BJ (cell line): ENCODE measurements at regions not wholly inside any gene's neighbourhood (a gene's known extent, or its start where the extent isn't known, plus 50 kb on each side); places are given as distances from the start of the nearest gene placed in this dataset.

Experiments
- CTCF ChIA-PET: fragments of 350-600 bp; formaldehyde crosslinking; extraction: SDS; loops from one replicate; lab custom pipeline; 2021; ENCODE audit warnings: antibody characterized with exemption, inconsistent platforms; lab: Yijun Ruan, JAX
- POLR2A ChIA-PET: fragments of 300-600 bp; sonication (Branson Sonifier 250); formaldehyde crosslinking; extraction: SDS; loops from one replicate; lab custom pipeline; 2021; ENCODE audit warnings: antibody characterized with exemption; lab: Charles Lee
- DNase-seq: peaks from one replicate; pipeline ENCODE4 v3.0.0-alpha.2; 2011; ENCODE audit warnings: low read depth
- H3K27me3 ChIP-seq: 2 replicates; pipeline ENCODE4 v1.6.0; 2011; ENCODE audit warnings: low read length; ENCODE audit not compliant: control insufficient read depth, insufficient read depth
- H3K36me3 ChIP-seq: 2 replicates; pipeline ENCODE4 v1.5.1; 2011; ENCODE audit warnings: low read length; ENCODE audit not compliant: control insufficient read depth, insufficient read depth
- H3K4me3 ChIP-seq: 2 replicates; pipeline ENCODE4 v1.5.1; 2011; ENCODE audit warnings: low read depth, mild to moderate bottlenecking, control low read depth, low read length
- CTCF ChIP-seq: IDR thresholded peaks from 2 replicates; pipeline ENCODE4 v1.5.1; 2011; ENCODE audit warnings: low read depth, mild to moderate bottlenecking, control low read depth, inconsistent platforms, low read length, moderate library complexity; ENCODE audit not compliant: insufficient read depth

GRCh38 chr17:77068915-77069314 lies 71.9 kb upstream of the SEC14L1 start:
- POLR2A ChIA-PET, result interaction anchor here (0.6 kb wide), 1 partner anchor 27 kb away, joined by 3 read pairs; no protein-coding TSS in a partner anchor
- no peak for TF ChIP-seq CTCF
- peaks cover 24% of the 10 kb centered on the region for H3K27me3 ChIP-seq

GRCh38 chr17:77070888-77071279 lies 69.9 kb upstream of the SEC14L1 start:
- ChIA-PET POLR2A (no interaction called here), CTCF (interaction anchor here (0.6 to 8.3 kb wide), 5 partner anchors 12 to 256 kb away, joined by 3 to 74 read pairs (median 6); partner anchors contain the start of gene MGAT5B)
- Histone ChIP-seq H3K4me3 (no peak overlapping the region), H3K36me3 (no peaks in the 10 kb centered on the region), H3K27me3 (peaks cover 29% of the 10 kb centered on the region)
- no peak for DNase-seq
- TF ChIP-seq CTCF, result no peak

More at GRCh38 chr17:77068915-77069314, 71.9 kb upstream of the SEC14L1 start:
- no peak overlapping the region for H3K4me3 ChIP-seq
- no peaks in the 10 kb centered on the region for H3K36me3 ChIP-seq
- CTCF ChIA-PET, result interaction anchor here (0.5 to 8.3 kb wide), 6 partner anchors 10 to 367 kb away, joined by 3 to 74 read pairs (median 4); partner anchors contain the start of gene MGAT5B
- no peak for DNase-seq

GRCh38 chr17:77071925-77072490 lies 68.8 kb upstream of the SEC14L1 start:
- Histone ChIP-seq H3K4me3 (no peak overlapping the region), H3K36me3 (no peaks in the 10 kb centered on the region), H3K27me3 (peaks cover 29% of the 10 kb centered on the region)
- no peak for DNase-seq
- no peak for TF ChIP-seq CTCF
- ChIA-PET CTCF (interaction anchor here (2.5 to 8.3 kb wide), 2 partner anchors 16 kb away, joined by 10 to 74 read pairs; no protein-coding TSS in a partner anchor), POLR2A (no interaction called here)

GRCh38 chr17:77072670-77073069 lies 68.1 kb upstream of the SEC14L1 start:
- Histone ChIP-seq H3K27me3 (peaks cover 31% of the 10 kb centered on the region), H3K4me3 (no peak overlapping the region), H3K36me3 (no peaks in the 10 kb centered on the region)
- CTCF ChIA-PET, result interaction anchor here (0.8 to 2.5 kb wide), 4 partner anchors 10 to 205 kb away, joined by 4 to 10 read pairs (median 6); partner anchors contain the start of gene MGAT5B
- no peak for DNase-seq
- POLR2A ChIA-PET, result no interaction called here
- TF ChIP-seq CTCF, result no peak

- ChIA-PET CTCF (interaction anchor here (1.1 to 2.6 kb wide), 4 partner anchors 8 to 207 kb away, joined by 4 to 22 read pairs (median 8); partner anchors contain the start of gene MGAT5B), POLR2A (no interaction called here)
- DNase-seq, result no peak
Observed at GRCh38 chr17:77074681-77075080, 66.1 kb upstream of the SEC14L1 start.

More at GRCh38 chr17:77074681-77075080, 66.1 kb upstream of the SEC14L1 start:
- Histone ChIP-seq H3K36me3 (no peaks in the 10 kb centered on the region), H3K4me3 (no peak overlapping the region), H3K27me3 (peaks cover 27% of the 10 kb centered on the region)
- no peak for TF ChIP-seq CTCF
